ENCODE measurements at regions not wholly inside any gene's neighbourhood (a gene's known extent, or its start where the extent isn't known, plus 50 kb on each side); places are given as distances from the start of the nearest gene placed in this dataset.
"Not testable (repeated sequence)": the region's sequence is repeated elsewhere in the genome, so short reads cannot be mapped to it uniquely, and the experiment has no call there.

DNA sequence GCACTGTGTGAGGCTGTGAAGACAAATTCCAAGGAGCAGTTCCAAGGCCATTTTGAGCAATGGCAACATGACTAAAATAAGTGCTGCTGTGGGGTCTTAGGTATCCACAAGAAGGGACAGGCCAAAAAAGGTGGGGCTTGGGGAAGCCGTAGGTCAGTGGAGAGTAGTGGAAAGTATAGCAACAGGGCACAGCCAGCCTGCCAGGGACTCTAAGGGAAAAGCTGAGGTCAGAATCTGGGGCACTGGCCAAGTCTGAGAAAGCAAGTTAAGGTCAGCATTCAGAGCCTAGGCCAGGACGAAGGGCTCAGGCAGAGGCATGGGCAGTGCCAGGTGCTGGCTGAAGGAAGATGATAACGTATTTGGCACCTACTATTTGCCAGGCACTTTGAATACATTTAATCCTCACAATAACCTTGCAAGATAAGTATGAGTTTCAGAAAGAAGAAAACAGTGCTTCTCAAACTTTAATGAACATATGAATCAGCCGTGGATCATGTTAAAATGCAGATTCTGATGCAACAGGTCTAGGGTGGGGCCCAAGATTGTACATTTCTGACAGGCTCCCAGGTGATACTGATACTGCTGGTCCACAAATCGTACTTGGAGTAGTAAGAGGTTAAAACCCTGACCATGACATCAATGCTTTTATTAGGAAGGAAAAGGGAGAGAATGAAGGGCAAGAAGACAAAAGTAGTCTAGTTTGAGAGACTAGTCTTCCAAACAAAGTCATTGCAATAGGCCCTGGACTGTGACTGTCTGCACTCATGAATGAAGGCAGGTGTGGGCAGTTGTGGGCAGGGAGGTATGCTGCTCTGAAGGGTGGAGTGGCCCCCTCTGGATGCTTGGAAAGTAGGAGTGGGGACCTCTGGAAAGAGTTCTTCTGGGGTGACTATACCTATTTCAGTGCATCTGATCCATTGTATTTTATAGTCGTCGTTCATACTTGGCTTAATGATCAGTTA is 106.3 kb upstream of the ANKRD28 start:
- DNase-seq: no peak

- no peak for DNase-seq
These were observed 107.3 kb upstream of the ANKRD28 start for GRCh38 chr3:15905041-15905440.

- DNase-seq: not testable (repeated sequence)
These were observed 109.6 kb upstream of the ANKRD28 start for GRCh38 chr3:15907403-15907802.

DNA sequence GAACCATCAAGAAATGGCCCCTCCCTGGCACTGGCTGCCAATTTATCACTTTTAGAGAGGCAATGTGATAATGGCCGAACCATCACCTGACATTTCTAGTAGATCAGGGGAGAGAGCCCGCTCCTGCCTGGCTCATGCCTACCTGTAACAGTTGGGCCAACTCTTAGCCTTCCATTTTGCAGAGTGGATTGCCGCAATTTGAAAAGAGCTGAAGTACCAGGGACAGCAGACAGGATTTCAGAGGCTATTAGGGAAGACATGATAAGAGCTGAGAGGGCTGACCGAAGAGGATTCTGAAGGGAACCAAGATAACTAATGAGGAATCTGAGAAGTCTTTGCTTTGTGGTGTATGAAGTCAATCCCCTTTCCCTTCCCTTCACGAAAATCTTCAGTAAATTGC is 121.2 kb upstream of the ANKRD28 start:
- DNase-seq: no peak

- no peak for DNase-seq
These were observed 122.2 kb upstream of the ANKRD28 start for GRCh38 chr3:15919971-15920370.

DNA sequence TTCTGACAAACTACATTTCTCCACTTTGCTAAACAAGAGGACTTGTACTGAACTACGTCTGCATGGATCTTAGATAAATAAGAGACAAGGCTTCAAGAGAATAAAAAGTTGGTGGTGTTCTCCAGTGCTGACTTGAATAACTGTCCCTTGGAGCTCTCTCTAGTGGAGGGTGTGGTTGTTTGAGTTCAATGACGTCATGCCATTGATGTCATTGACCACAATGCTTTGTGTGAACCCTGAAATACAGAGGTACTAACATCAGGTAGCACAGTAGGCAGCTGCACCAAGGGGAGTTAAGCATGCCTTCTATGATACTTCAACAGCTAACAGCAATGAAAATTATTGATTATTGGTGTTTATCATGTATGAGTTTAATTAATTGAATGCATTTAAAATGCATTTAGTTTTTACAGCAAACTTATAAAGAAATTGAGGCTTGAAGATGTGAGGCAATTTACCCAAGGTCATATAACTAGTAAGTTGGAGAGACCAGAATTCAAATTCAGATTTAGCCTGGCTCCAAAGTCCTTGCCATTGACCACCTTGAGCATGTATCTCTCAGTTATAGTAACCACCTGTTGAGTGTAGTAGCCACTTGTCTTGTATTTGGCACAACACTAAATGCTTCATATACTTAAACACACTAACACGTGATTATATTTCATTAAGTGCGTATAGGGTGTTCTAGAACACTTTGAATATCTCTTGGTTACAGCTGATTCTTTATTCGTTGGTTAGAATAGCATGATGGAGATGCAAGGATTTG is 126.0 kb upstream of the ANKRD28 start:
- DNase-seq: no peak

- no peak for DNase-seq
These were observed 127.1 kb upstream of the ANKRD28 start for GRCh38 chr3:15924914-15925313.

DNA sequence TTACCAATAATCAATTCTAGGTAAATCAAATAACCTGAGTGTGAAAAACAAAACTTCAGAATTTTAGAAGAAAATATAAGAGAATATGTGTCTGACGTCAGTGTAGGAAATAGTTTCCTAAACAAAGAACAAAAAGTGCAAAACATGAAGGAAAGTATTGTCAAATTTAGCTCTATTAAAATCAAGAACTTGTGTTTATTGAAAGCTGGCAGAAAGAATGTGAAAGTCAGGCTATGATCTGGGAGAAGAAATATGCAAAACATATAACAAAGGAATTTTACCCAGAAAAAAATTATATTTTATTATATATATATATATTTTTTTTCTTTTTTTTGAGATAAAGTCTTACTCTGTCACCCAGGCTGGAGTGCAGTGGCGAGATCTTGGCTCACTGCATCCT is 129.1 kb upstream of the ANKRD28 start:
- DNase-seq: no peak

- no peak for DNase-seq
These were observed 130.2 kb upstream of the ANKRD28 start for GRCh38 chr3:15927969-15928368.

DNA sequence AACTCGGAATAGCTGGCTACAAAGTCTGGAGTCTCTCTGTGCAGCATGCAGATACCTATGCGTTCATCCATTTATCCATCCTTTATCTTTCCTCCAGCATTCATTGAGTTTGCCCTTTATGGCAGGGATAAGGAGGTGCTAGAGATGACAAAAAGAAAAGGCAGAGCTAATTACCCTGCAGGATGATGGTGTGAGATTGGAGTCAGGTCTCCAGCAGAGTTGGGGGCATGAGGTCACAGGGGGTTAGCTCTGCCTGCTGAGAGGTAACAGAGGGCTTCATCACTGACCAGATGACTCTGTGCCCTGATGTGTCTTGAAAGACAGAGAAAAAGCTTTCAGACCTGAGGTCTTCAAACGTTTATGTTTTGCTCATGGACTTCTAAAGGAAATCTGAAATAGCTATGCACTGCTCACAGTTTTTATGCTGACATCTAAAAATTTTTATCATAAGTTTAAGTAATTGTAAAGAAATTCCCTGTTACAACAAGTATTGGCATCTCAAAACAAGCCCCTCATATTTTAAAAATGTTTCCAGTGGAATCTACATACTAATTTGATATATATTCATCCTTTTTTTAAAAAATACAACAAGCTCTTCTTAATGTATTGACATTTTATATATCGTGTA is 132.3 kb upstream of the ANKRD28 start:
- DNase-seq: no peak

DNA sequence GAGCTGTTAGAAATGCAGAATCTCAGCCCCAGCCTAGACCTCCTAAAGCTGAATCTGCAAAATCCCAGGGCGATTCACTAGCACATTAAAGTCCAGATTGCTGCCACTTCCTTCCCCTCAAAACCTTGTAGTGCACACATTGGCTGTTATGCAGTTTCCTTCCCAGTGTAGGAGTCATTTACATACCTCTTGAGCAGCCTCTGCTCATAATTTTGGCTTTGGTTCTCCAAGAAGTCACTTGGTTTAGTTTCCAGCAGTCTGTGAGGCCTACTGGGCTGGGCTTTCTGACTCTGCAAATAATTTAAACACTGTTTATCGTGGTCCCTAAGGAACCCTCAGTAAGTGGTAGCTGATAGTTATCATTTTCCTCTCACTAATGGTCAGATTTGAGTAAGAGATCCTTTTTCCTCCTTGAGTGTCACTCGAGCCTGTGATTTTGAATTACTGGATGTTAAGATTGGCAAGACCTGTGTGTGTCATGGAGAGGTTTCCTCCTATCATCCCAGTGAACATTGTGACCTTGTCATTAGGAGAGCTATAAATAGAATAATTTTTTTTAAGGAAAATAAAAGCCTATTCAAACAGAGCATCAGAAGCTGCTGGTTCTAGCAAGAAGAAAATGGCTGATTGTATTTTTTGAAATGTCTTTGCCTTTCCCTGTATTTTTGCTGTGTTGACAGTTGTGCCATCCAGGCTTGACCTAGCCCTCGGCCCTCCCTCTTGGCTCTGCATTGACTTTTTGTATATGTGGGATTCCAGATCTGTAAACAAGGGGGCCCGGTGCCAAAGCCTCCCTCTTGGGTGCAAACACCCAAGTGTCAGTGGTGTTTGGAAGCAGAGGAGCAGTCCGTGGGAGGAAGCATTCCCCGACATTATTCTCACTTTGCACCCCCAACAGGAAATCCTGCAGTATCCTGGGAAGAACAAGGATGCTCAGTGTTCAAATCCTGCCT is 134.8 kb upstream of the ANKRD28 start:
- DNase-seq: no peak

DNA sequence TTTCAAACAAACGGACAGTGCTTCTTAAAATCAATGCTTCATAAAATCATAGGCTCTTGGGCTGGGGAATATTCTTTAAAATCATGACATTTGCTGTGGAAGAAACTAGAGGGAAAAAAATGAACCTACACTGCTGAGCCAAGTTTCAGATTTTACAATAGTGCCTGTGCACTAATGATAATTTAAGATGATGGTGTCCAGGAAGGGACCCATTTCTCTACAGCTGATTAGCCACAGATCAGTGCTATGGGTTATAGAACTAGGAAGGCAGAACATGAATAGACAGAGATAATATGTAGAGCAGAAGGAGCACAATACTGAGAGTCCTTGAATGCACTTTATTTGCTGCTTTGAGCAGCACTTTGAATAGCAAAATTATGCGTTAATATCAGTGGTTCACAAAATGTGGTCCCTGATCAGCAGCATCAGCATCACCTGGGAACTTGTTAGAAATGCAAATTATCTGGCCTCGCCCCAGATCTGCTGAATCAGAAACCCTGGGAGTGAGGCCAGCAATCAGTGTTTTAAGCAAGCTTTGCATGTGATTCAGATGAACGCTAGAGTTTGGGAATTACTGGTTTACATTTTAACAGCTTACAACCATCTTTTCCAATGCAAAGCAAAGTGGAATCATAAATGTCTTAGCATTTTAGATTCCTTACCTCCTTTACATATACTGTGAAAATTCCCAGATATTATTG is 135.8 kb upstream of the ANKRD28 start:
- DNase-seq: peak; percentile 8

DNA sequence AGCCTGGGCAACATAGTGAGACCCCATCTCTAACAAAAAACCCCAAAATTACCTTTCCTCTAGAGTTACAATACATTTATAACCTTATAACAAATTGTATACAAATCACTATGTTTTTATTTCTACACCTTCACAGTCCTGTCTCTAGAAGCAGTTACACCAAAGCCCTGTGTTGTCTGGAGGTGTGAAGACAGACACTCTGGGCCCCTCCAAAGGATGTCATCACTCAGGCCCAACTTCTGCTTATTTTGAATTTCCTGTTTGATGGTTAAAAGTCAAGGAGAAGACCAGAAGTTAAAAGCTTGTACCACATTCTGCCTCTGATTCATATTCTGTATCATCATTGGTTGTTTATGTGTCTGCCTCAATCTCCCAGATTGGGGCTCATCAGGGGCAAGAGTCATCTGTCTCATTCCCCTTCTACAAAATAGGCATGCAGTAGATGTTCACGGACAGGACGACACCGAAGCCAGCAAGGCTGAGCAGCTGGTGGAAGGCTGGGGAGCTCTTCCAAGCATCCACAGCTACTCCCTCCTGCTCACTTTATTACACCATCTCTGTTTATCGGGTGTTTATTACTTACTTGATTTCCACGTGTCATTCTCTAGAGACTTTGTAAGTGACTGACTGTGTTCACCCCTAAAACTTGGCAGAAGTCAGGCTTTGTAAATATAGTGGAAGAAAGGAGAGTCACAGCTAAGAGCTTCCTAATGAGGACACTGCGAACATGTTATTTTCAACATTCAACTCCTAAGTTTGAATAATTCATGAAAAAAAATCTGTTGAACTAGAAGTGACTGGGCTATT is 136.8 kb upstream of the ANKRD28 start:
- no peak for DNase-seq

DNA sequence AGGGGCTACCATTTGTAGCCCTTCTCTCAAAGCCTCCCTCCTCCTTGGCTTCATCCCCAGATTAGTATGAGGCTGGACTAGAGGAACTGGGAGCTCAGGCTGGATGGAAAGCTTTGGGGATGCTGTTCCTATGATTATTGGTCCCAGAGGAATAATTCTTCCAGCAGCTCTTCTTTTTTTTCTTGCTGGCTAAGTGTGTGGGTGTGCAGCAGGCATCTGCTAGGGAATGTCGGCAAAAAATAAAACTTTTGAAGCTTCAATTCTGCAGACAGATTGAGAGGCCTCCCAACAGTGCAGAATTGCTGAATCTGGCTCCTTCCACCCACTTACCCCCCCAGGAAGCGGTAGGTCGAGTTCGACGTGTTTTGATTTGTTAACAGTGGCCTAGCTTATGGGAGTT is 138.5 kb upstream of the ANKRD28 start:
- no peak for DNase-seq

- DNase-seq: no peak
These were observed 142.9 kb upstream of the ANKRD28 start for GRCh38 chr3:15940641-15941040.

- not testable (repeated sequence) for DNase-seq
These were observed 143.7 kb upstream of the ANKRD28 start for GRCh38 chr3:15941457-15941856.

- DNase-seq: no peak
These were observed 144.2 kb upstream of the ANKRD28 start for GRCh38 chr3:15941958-15942357.

GRCh38 chr3:15942462-15942861 is 144.7 kb upstream of the ANKRD28 start:
- DNase-seq: no peak

DNA sequence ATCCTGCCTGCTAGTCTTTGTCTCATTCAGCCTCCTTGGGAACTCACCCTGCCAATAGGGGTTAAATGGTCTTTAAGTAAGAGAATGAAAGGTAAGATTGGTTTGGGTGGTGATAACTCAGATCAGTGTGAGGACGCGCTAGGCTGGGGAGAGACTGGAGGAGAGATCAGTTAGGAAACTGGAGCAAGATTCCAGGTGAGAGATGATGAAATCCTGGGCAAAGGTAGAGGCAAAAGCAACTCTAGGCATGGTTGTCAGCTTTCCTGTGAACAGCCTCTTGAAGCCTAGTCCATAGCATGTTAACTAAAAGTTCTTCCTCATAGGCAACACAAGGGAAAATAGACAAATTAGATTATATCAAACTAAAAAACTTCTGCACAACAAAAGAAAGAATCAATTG is 145.2 kb upstream of the ANKRD28 start:
- no peak for DNase-seq

- DNase-seq: no peak
These were observed 150.6 kb upstream of the ANKRD28 start for GRCh38 chr3:15948388-15948787.
